ENCODE measurements at regions not wholly inside any gene's neighbourhood (a gene's known extent, or its start where the extent isn't known, plus 50 kb on each side); places are given as distances from the start of the nearest gene placed in this dataset.

DNA sequence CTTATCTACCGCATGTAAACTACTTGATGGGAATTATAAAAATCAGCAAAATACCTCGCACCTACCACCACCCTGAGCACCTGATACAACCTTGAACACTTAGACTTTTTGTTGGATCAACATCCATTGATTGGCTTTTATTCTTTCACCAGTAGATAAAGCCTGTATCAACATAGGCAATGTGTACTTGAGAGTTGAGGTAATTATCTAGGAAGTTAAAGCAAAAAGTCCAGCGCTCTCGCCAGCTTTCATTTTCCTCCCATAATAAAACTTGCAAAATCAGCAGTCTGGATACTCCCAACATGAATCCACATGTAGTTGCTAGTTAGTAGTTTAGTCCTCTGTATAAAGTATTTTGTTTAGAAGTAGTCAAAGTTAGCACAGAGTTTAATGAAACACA is 132.0 kb upstream of the PRDM1 start:
- no peak for DNase-seq

DNA sequence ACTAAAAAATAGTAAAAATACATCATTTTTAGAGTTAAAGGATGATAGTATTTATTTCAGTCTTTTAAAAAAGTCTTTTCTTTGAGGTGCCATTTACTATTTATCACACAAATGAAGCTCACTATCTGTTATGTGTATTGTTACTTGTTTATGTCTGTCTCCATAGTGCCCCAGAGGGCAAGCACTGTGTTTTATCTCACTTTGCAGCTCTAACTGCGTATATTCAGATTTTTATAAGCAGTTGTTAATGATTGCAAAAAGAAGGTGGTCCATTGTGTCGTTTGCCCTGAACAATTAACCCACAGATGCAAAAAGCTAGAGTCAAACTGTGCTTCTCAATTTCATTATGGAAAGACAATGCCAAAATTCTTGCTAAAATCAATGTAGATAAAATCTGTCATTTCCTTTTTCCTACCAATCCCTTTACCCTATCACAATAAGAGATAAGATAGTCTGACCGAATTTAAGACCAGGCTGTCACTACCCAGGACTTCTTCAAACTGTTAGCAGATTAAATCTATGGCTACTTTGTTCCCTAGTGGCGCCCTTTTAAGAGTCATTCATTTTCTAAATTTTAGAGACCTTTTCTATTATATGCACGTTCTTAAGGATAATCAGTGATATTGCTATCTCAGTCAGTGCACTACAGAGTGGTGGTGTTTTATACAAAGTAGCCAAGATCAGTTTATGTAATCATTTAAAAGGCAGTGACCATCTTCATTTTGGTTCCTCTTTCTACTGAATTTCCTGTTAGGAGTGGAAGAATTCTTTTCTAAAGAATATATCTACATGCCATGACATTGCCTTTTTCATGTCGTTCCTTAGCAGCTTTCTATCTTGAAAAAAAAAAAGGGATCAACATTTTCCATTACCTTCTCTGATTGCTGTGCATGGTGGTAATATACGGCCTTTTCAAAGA is 133.1 kb upstream of the PRDM1 start:
- no peak for DNase-seq

DNA sequence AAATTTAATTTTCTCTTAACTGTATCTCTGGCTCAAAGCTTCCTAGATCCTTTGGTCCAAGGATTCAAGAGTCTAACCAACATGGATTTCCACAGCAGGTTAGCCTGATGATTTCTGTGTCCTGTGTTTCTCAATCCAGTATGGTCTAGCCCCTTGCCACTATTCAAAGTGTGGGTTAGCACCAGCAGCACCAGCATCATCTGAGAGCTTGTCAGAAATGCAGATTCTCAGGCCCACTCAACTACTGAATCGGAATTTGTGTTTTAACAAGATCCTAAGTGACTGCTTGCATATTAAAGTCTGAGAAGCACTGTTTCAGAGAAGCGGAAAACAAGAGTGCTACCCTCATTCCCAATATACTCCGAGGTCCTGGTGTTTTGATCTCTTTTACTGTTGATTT is 133.8 kb upstream of the PRDM1 start:
- DNase-seq: no peak

DNA sequence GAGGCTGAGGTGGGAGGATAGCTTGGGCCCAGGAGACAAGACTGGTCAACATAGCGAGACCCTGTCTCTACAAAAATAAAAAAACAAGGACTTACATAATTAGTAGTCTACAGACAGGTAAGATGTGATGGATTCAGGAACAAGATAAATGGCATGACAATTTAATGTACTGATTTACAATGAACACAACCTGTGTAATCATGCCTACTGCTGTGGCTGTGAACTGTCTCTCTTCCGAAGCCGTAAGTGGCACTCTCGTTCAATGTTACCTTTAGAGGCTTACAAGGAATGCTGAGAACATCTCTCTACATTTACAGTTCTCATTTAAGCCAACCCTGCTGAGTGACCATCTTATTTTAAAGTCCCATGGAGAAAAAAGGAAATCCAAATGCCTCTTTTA is 134.8 kb upstream of the PRDM1 start:
- no peak for DNase-seq

- no peak for DNase-seq
Observed at GRCh38 chr6:105949869-105950268, 136.3 kb upstream of the PRDM1 start.

DNA sequence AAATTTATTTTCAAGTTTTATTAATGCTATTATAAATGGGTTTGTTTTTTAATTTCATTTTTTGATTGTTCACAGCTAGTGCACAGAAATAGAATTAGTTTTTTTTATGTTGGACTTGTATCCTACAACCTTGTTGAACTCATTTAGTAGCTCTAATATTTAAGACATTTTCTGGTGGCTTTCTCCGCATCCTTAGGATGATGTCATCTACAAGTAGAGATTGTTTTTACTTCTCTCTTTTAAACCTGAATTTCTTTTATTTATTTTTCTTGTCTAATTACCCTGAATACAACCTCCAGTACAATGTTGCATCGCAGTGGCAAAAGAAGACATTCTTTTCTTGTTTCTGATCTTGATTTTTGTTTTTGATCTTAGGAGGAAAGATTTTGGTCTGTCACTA is 142.6 kb upstream of the PRDM1 start:
- DNase-seq: no peak

DNA sequence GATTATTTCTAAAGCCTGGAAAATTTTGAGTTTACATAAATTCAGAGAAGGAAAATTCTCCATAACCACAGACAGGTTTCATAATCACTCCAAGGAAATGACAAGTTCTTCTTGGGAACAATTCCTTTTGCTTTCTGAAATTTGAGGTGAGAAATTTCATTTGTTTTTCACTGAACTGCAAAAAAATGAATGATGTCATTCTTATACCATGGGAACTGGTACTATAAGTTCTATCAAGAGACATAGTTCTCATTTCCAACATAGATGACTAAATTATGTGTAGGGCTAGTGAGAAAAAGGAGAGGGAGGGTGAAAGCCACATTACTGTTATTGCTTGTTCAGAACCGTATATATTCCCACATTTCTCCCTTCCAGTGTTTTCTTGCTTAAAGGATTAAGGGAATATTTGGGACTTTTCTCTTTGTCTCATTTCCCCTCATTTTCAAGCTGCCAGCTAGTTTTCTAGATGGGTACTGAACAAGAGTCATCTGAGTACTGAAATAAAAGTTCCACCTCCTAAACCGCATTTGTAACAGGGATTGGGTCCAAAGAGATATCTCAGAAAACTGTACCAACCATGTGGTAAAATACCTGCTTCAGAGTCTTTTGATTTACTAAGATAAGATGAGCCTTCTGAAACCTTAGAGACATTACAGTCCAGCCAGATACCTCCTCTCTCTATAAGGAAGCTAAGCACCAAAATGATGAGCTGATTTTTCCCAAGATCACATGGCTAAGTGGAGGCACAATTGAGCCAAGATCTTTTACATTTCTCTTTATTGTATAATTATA is 144.3 kb upstream of the PRDM1 start:
- no peak for DNase-seq

GRCh38 chr6:105940990-105941389 is 145.1 kb upstream of the PRDM1 start:
- no peak for DNase-seq

DNA sequence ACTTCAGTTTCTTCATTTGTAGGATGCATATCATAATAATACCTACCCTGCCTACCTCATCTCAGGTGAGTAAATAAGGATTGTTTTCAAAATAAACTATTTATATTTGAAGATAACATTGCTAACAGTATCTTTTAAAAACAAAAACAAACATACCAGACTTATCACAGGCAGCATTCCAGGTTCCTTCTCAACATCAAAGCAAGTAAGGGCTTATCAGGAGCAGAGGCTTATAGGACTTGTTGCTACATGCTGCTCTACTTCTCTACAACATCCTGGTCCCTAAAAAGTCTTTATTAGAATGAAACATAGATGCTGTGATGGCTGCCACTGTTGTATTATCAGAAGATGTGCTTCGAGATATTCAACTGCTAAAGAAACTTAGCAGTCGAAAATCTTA is 149.2 kb upstream of the PRDM1 start:
- DNase-seq: no peak

- no peak for DNase-seq
Observed at GRCh38 chr6:105935416-105935815, 150.7 kb upstream of the PRDM1 start.

DNA sequence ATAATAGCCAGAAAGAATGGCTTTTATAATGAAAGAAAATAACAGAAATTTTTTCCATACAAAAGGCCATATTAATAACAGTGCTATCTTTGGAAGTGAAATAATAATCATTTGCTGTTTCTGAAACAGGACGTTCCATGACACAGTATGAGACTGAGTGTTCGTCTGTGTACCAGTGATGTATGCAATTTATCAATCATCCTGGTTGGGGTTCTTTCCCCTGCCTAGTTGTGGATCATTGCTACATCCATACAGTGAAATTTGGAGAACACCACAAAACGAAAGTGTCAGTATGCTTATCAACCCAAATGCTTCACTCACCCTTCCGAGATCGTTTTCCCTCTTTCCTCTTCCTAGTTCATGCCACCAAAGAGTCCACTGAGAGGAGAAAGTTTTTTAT is 151.4 kb upstream of the PRDM1 start:
- DNase-seq: no peak

DNA sequence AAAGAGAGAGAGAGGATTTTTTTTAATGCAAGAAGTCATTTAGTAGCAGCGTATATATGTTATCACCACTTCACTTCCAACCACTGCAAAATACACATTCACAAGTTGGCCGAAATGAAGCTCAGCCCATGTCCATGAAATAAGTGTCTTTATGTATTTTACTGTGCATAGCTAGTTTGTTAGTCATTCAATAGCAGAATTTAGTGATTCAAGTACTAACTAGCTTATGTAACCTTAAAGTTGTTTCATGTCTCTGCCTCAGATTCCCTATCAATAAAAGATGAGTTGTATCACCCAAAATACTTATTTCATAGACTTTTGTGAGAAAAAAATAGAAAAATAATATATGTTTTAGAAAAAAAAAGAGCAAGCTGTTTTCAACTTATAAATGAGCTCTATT is 153.7 kb upstream of the PRDM1 start:
- peak; percentile 29 for DNase-seq

DNA sequence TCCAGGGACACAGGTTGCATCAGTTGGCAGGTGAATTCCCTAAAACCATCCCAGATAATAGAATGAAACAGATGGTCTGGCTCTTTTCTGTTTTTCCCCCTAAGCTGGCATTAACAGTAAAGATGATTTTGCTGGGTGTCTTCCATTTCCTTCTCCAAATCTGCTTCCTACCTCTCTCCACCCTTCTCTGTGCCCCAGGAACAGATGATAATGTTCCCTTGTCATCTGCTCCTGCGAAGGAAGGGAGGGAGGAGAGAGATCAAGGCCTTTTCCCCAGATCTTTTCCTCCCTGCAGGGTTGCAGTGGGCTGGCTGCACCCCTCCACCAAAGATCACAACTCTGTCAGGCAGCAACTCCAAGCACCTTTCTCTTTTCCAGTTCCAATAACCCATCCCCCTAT is 156.5 kb upstream of the PRDM1 start:
- no peak for DNase-seq

DNA sequence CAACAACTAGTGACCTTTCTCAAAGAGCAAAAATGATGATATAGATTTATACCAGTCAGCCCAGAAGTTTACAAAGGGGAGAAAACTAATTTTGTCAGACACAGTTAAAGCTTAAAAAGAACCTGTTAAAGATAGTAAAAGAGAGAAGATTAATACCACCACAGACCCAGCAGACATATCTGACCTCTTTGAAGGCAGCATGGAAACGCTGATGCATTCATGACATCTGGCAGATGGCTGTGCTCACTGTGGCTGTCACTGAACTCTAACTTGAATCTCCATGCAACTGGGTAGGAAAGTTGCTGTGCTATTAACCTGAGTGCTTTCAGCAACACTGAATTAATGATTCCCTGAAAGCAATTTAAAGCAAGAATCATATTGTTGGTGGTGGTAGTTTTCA is 159.8 kb upstream of the PRDM1 start:
- DNase-seq: no peak

DNA sequence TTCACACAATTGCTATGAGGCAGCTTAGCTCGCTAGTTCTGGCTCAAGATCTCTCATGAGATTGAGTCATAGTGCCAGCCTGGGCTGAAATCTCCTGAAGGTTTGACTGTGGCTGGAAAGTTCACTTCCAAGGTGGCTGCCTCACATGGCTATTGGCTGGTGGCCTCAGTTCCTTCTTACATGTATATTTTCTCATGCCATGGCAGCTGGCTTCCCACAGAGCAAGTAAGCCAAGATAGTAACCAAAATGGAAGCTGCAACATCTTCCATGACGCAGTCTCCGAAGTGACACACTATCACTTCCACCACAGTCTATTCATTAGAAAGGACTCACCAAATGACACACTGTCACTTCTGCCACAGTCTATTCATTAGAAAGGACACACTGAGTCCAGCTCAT is 160.4 kb upstream of the PRDM1 start:
- DNase-seq: no peak

DNA sequence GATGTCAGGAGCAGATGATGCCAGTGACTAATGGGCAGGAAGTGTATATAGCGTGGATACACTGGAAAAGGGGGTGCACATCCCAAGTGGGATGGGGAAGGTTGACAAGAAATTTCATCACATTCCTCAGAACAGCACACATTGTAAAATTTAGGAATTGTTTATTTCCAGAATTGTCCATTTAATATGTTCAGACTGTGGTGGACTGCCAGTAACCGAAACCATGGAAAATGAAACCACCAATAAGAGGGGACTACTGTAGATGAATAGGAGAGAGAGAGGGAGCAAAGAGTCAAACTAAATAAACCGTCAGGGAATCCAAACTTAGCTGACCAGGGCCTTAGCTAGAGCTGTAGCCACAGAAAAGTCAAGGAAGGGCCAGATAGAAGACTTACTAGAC is 164.4 kb upstream of the PRDM1 start:
- no peak for DNase-seq

GRCh38 chr6:105920071-105920470 is 166.1 kb upstream of the PRDM1 start:
- no peak for DNase-seq

DNA sequence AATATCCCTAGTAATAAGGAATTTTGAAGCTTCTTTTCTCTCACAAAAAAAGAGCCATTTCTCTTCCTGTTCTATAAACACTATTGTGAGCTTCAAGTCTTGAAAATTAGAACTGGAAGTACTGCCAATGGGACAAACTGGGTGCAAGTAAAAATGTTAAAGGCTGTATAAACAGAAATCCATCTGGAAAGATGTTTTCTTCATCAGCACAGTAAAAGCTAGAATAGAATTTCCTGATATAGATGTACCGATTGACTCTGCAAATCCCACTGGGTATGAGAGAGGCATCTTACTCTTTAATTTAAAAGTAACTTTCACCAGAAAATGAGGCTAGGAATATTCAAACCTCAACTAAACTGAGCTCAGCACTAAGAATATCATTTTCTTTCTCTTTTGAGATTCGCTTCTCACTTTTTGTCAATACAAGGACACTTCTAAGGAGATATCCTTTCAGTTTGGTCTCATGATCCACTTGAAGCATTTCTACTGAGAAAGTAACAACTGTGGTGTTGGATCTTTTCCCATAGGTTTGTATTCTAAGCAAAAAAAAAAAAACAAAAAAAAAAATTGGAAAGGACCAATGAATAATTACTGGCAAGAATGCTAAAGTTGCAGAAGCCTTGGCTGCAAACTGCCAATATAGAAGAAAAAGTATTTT is 169.0 kb upstream of the PRDM1 start:
- DNase-seq: no peak

- DNase-seq: no peak
Observed at GRCh38 chr6:105911106-105911629, 175.0 kb upstream of the PRDM1 start.

DNA sequence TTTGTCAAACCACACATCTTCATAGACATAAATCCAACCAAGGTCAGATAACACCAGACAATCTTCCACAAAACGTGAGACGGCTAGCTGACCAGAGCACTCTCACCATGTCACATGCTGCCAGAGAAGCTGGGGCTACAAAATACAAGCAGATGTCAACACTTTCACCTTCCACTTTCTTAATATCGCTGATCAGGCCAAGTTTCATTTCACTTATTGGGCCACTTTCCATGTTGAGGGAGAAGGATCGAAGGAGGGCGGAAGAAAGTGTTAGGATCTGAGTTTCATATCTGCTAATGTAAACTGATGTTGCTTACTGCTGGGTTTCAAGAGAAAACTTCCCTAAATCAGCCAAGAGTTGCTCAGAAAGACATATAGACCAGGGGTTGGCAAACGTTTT is 177.0 kb upstream of the PRDM1 start:
- no peak for DNase-seq

DNA sequence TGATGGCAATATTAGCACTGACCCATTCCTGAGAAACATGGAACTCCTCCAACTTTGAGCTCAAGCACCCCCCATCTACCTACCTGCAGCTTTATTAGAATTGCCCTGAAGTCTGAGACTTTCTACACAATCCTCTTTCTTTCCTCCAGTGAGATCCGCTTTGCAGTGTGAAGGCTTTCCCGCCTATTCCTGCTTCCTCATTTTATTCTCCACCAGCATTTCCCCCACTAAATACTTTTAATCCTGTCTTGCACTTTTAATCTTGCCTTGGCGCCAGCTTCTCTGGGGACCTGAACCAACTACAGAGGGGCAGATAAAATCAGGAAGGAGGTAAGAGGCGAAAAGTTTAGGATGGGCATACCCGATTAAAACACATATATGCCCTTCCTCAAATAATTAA is 178.1 kb upstream of the PRDM1 start:
- no peak for DNase-seq

GRCh38 chr6:105907301-105907700 is 178.8 kb upstream of the PRDM1 start:
- no peak for DNase-seq

DNA sequence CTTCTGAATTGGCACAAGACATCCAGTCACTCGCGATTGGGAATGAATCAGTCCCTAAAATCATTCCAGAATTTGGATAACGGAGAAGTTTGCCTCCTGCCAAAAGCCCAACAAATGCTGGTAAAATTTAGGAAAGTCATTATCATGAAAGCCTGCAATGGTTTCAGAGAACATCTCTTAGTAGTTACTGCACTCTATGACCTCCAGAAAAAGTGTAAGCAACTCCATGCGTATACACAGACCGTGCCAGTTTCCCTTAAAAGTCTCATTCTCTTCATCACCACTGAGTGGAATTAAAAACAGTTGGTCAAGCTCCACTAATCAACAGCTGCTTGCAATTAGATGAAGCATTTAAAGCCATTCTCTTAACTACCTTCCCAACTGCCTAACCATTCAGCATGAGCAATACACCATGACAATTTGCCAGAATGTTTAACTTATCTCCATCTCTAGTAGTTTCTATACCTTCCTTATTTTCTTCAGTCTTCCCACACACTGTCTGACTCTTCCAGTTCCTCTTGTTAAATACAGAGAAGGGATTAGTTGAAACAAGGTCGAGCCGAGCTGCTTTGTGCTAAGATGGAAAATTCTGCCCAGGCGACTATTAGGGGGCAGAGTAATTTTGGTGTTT is 183.6 kb upstream of the PRDM1 start:
- peak; percentile 15 for DNase-seq
